Neuronal stem cell (in vitro differentiated cells): ENCODE measurements at regions not wholly inside any gene's neighbourhood (a gene's known extent, or its start where the extent isn't known, plus 50 kb on each side); places are given as distances from the start of the nearest gene placed in this dataset.
"Not testable (repeated sequence)": the region's sequence is repeated elsewhere in the genome, so short reads cannot be mapped to it uniquely, and the experiment has no call there.

Source experiments
- DNase-seq: peaks from one replicate; pipeline ENCODE4 v3.0.0-alpha.2; 2013; ENCODE audit warnings: low spot score
- H2AFZ ChIP-seq: one replicate; pipeline ENCODE4 v1.6.1; 2013; ENCODE audit warnings: mild to moderate bottlenecking, low read length, inconsistent platforms
- H2AK5ac ChIP-seq: 2 replicates; pipeline ENCODE4 v1.6.1; 2013; ENCODE audit warnings: low read depth, mild to moderate bottlenecking, inconsistent platforms, low read length, moderate library complexity, mixed read lengths
- H2BK120ac ChIP-seq: 2 replicates; pipeline ENCODE4 v1.6.1; 2013; ENCODE audit warnings: low read depth, mild to moderate bottlenecking, inconsistent platforms, low read length, moderate library complexity, mixed read lengths
- H2BK12ac ChIP-seq: one replicate; pipeline ENCODE4 v1.6.1; 2013; ENCODE audit warnings: low read length, inconsistent platforms
- H2BK15ac ChIP-seq: 2 replicates; pipeline ENCODE4 v1.6.1; 2013; ENCODE audit warnings: mild to moderate bottlenecking, low read length, inconsistent platforms, mixed read lengths
- H2BK5ac ChIP-seq: one replicate; pipeline ENCODE4 v1.6.1; 2013; ENCODE audit warnings: inconsistent platforms, mild to moderate bottlenecking, low read length, moderate library complexity
- H3K14ac ChIP-seq: one replicate; pipeline ENCODE4 v1.6.1; 2013; ENCODE audit warnings: low read length, inconsistent platforms
- H3K18ac ChIP-seq: 2 replicates; pipeline ENCODE4 v1.6.1; 2013; ENCODE audit warnings: low read length, inconsistent platforms
- H3K23ac ChIP-seq: 2 replicates; pipeline ENCODE4 v1.6.1; 2013; ENCODE audit warnings: low read depth, mild to moderate bottlenecking, mixed read lengths, low read length, inconsistent platforms; ENCODE audit not compliant: poor library complexity
- H3K27ac ChIP-seq: replicated peaks from 3 replicates; pipeline ENCODE4 v1.5.1; 2013; ENCODE audit warnings: low read length, inconsistent platforms
- H3K27me3 ChIP-seq, 3 experiments: 2 replicates each; pipeline ENCODE4 v1.6.1; 2013; ENCODE audit warnings: low read length in 3 of 3, mild to moderate bottlenecking in 2 of 3, inconsistent platforms in 1 of 3, low read depth in 1 of 3, mixed read lengths in 1 of 3, moderate library complexity in 1 of 3; ENCODE audit not compliant: control insufficient read depth in 3 of 3, insufficient read depth in 3 of 3
- H3K36me3 ChIP-seq, 2 donors: replicated peaks in 1 of 2; 2 replicates each; pipeline ENCODE4 v1.6.1; 2013; ENCODE audit warnings: low read length in 2 of 2; ENCODE audit not compliant: control insufficient read depth in 2 of 2, insufficient read depth in 2 of 2
- H3K4ac ChIP-seq: 2 replicates; pipeline ENCODE4 v1.6.1; 2013; ENCODE audit warnings: inconsistent platforms, mild to moderate bottlenecking, low read length, moderate library complexity
- H3K4me1 ChIP-seq, 2 donors: 1 replicate in 1 of 2; 2 replicates in 1 of 2; pipeline ENCODE4 v1.6.1; 2013; ENCODE audit warnings: low read length in 2 of 2, low read depth in 1 of 2; ENCODE audit not compliant: control insufficient read depth in 2 of 2, insufficient read depth in 1 of 2
- H3K4me2 ChIP-seq: one replicate; pipeline ENCODE4 v1.6.1; 2013; ENCODE audit warnings: mild to moderate bottlenecking, low read length, inconsistent platforms; ENCODE audit not compliant: insufficient read depth, poor library complexity, severe bottlenecking
- H3K4me3 ChIP-seq, 2 donors: 2 replicates each; pipeline ENCODE4 v1.5.1; 2013; ENCODE audit warnings: low read length in 2 of 2, mild to moderate bottlenecking in 2 of 2, inconsistent platforms in 1 of 2, moderate library complexity in 1 of 2
- H3K79me1 ChIP-seq: one replicate; pipeline ENCODE4 v1.6.1; 2013; ENCODE audit warnings: low read depth, mild to moderate bottlenecking, inconsistent platforms, low read length, moderate library complexity
- H3K9ac ChIP-seq: one replicate; pipeline ENCODE4 v1.6.1; 2013; ENCODE audit warnings: mild to moderate bottlenecking, low read depth, low read length, inconsistent platforms; ENCODE audit not compliant: poor library complexity
- H3K9me3 ChIP-seq, 2 donors: replicated peaks in 1 of 2; 2 replicates each; pipeline versions ENCODE3 to v1.6.1; 2013; ENCODE audit warnings: low read length in 2 of 2, mild to moderate bottlenecking in 2 of 2, inconsistent platforms in 1 of 2, low read depth in 1 of 2, mixed read lengths in 1 of 2, moderate library complexity in 1 of 2; ENCODE audit not compliant: control insufficient read depth in 2 of 2, insufficient read depth in 1 of 2
- H4K8ac ChIP-seq: one replicate; pipeline ENCODE4 v1.6.1; 2013; ENCODE audit warnings: low read depth, mild to moderate bottlenecking, inconsistent platforms, low read length, moderate library complexity
- H4K91ac ChIP-seq: one replicate; pipeline ENCODE4 v1.6.1; 2013; ENCODE audit warnings: low read length, low read depth, mild to moderate bottlenecking, inconsistent platforms; ENCODE audit not compliant: poor library complexity
- WGBS, 2 donors: extraction: QIAGEN DNeasy Blood & Tissue Kit; methylation state at CpG; one replicate each; pipeline ENCODE4 v1.1.7; 2013; ENCODE audit warnings: missing lambda C conversion rate in 2 of 2, mixed read lengths in 1 of 2; ENCODE audit not compliant: insufficient read length in 2 of 2, insufficient replicate concordance in 1 of 2; ENCODE audit errors: extremely low coverage in 2 of 2; 5-methylcytosine and 5-hydroxymethylcytosine counted together

- not testable (repeated sequence) for H2BK12ac ChIP-seq, H3K9me3 ChIP-seq, H3K4me1 ChIP-seq, H2BK5ac ChIP-seq, H3K79me1 ChIP-seq, H3K14ac ChIP-seq, H2AFZ ChIP-seq, H3K27me3 ChIP-seq, H3K4ac ChIP-seq, H3K36me3 ChIP-seq, H4K91ac ChIP-seq, H3K23ac ChIP-seq, H2BK120ac ChIP-seq, H3K18ac ChIP-seq, H2BK15ac ChIP-seq, H3K27ac ChIP-seq, H4K8ac ChIP-seq, H3K4me2 ChIP-seq, H3K4me3 ChIP-seq, H2AK5ac ChIP-seq, DNase-seq, H3K9ac ChIP-seq
- WGBS, 2 donors: no CpG with 5 or more reads among the region's 3 CpGs
Observed at GRCh38 chr6:115521747-115522146, 538.9 kb downstream of the FRK start.

- Histone ChIP-seq H3K9me3 (no peaks in the 10 kb centered on the region), H2AK5ac (no peak overlapping the region), H3K4me1 (no peaks in the 10 kb centered on the region), H3K23ac (no peak overlapping the region), H3K18ac (no peak overlapping the region), H2BK5ac (no peak overlapping the region), H4K8ac (no peak overlapping the region), H2BK120ac (no peak overlapping the region), H3K27me3 (no peaks in the 10 kb centered on the region), H3K27ac (no peak overlapping the region), H3K79me1 (no peaks in the 10 kb centered on the region), H4K91ac (no peak overlapping the region), H3K4me3 (no peak overlapping the region), H3K4ac (no peak overlapping the region), H3K9ac (no peak overlapping the region), H2AFZ (no peak overlapping the region), H3K36me3 (no peaks in the 10 kb centered on the region), H2BK12ac (no peak overlapping the region), H3K4me2 (no peak overlapping the region), H3K14ac (no peak overlapping the region), H2BK15ac (no peak overlapping the region)
- DNase-seq: no peak
- no CpG with 5 or more reads among the region's 4 CpGs for WGBS, 2 donors
Observed at GRCh38 chr6:115514656-115515055, 546.0 kb downstream of the FRK start.

- Histone ChIP-seq H2AFZ (no peak overlapping the region), H3K9ac (no peak overlapping the region), H3K4ac (no peak overlapping the region), H2BK5ac (no peak overlapping the region), H3K23ac (no peak overlapping the region), H4K91ac (no peak overlapping the region), H3K4me2 (no peak overlapping the region), H2BK15ac (no peak overlapping the region), H3K4me1 (no peaks in the 10 kb centered on the region), H3K36me3 (no peaks in the 10 kb centered on the region), H4K8ac (no peak overlapping the region), H2BK120ac (no peak overlapping the region), H2AK5ac (no peak overlapping the region), H3K18ac (no peak overlapping the region), H3K27me3 (no peaks in the 10 kb centered on the region), H3K14ac (no peak overlapping the region), H2BK12ac (no peak overlapping the region), H3K79me1 (no peaks in the 10 kb centered on the region), H3K4me3 (no peak overlapping the region), H3K27ac (no peak overlapping the region), H3K9me3 (no peaks in the 10 kb centered on the region)
- no CpG with 5 or more reads among the region's 1 CpG for WGBS, 2 donors
- no peak for DNase-seq
Observed at GRCh38 chr6:115512923-115513322, 547.8 kb downstream of the FRK start.

GRCh38 chr6:115511771-115512170 lies 548.9 kb downstream of the FRK start:
- DNase-seq: no peak
- H3K4me1 ChIP-seq: no peaks in the 10 kb centered on the region
- H4K8ac ChIP-seq: no peak overlapping the region
- H2BK120ac ChIP-seq: no peak overlapping the region
- H2AK5ac ChIP-seq: no peak overlapping the region
- H2BK5ac ChIP-seq: no peak overlapping the region
- no peak overlapping the region for H3K4me2 ChIP-seq
- no peak overlapping the region for H3K18ac ChIP-seq
- H3K36me3 ChIP-seq: no peaks in the 10 kb centered on the region
- H2BK12ac ChIP-seq: no peak overlapping the region
- no peaks in the 10 kb centered on the region for H3K27me3 ChIP-seq
- H4K91ac ChIP-seq: no peak overlapping the region
- H3K14ac ChIP-seq: no peak overlapping the region
- no peak overlapping the region for H3K4ac ChIP-seq
- H2BK15ac ChIP-seq: no peak overlapping the region
- no peak overlapping the region for H3K23ac ChIP-seq
- H3K9me3 ChIP-seq: no peaks in the 10 kb centered on the region
- no peak overlapping the region for H3K9ac ChIP-seq
- no peaks in the 10 kb centered on the region for H3K79me1 ChIP-seq
- no peak overlapping the region for H3K27ac ChIP-seq
- no peak overlapping the region for H2AFZ ChIP-seq
- no peak overlapping the region for H3K4me3 ChIP-seq
